Ecto neural progenitor cell (in vitro differentiated cells): ENCODE measurements at regions not wholly inside any gene's neighbourhood (a gene's known extent, or its start where the extent isn't known, plus 50 kb on each side); places are given as distances from the start of the nearest gene placed in this dataset.

Experiments
- DNase-seq: peaks from one replicate; pipeline ENCODE4 v3.0.0-alpha.2; 2018; ENCODE audit warnings: low spot score

GRCh38 chr2:172658945-172659344, 76.7 kb upstream of the RAPGEF4 start:
- DNase-seq, result no peak

- no peak for DNase-seq
These were observed 73.5 kb upstream of the RAPGEF4 start for GRCh38 chr2:172662099-172662498.

GRCh38 chr2:172664766-172665165, 70.9 kb upstream of the RAPGEF4 start:
- no peak for DNase-seq

- DNase-seq, result no peak
These were observed 67.9 kb upstream of the RAPGEF4 start for GRCh38 chr2:172667581-172668325.

- DNase-seq, result no peak
These were observed 64.1 kb upstream of the RAPGEF4 start for GRCh38 chr2:172671501-172671900.

- DNase-seq, result no peak
These were observed 63.5 kb upstream of the RAPGEF4 start for GRCh38 chr2:172672114-172672513.

GRCh38 chr2:172673056-172673683, 62.5 kb upstream of the RAPGEF4 start:
- DNase-seq, result no peak

GRCh38 chr2:172674034-172674967, 61.3 kb upstream of the RAPGEF4 start:
- DNase-seq, result peak; percentile 76

- DNase-seq, result no peak
These were observed 60.7 kb upstream of the RAPGEF4 start for GRCh38 chr2:172674968-172675303.

GRCh38 chr2:172677363-172677762, 58.3 kb upstream of the RAPGEF4 start:
- no peak for DNase-seq

- no peak for DNase-seq
These were observed 55.1 kb upstream of the RAPGEF4 start for GRCh38 chr2:172680436-172681068.

- DNase-seq, result no peak
These were observed 50.2 kb upstream of the RAPGEF4 start for GRCh38 chr2:172685467-172685866.
